ENCODE measurements at regions not wholly inside any gene's neighbourhood (a gene's known extent, or its start where the extent isn't known, plus 50 kb on each side); places are given as distances from the start of the nearest gene placed in this dataset.
A peak's percentile ranks its signal among the peaks of the same experiment; 100 is the strongest.

- Histone ChIP-seq H3K79me2 (ENCODE audit: insufficient read depth, low read length) (no peaks in the 10 kb centered on the region), H3K27me3 (ENCODE audit: insufficient read depth, low read length, poor library complexity, severe bottlenecking) (no peaks in the 10 kb centered on the region), H3K9me2 (replicated peaks; ENCODE audit: low read depth, low read length) (no peaks in the 10 kb centered on the region), H3K9ac (ENCODE audit: low read depth, low read length, poor library complexity, severe bottlenecking) (no peak overlapping the region), H3K4me1 (ENCODE audit: insufficient read depth, low read length, poor library complexity, severe bottlenecking) (peaks cover 29% of the 10 kb centered on the region), H3F3A (ENCODE audit: low read depth) (no peaks in the 10 kb centered on the region), H4K20me1 (ENCODE audit: insufficient read depth, low read length, poor library complexity, severe bottlenecking) (no peaks in the 10 kb centered on the region), H3K9me3 (ENCODE audit: insufficient read depth, low read depth, low read length) (0 out of 2 replicates have a peak, but pooled peaks cover 5% of the 10 kb centered on the region), H3K4me3 (ENCODE audit: low read length, poor library complexity, severe bottlenecking) (no peak overlapping the region), H3K36me3 (ENCODE audit: insufficient read depth, low read length) (no peaks in the 10 kb centered on the region), H2AFZ (ENCODE audit: low read length) (peak overlapping the region; percentile 26; the same call in 1 of the 2 replicates), H3K4me2 (ENCODE audit: low read depth, low read length, poor library complexity, severe bottlenecking) (no peak overlapping the region)
- no peak for TF ChIP-seq EZH2phosphoT487 (IDR thresholded peaks at IDR 0.05; ENCODE audit: borderline replicate concordance)
- no peak for TF ChIP-seq CTCF (conservative IDR thresholded peaks at IDR 0.05; ENCODE audit: low read length)
Measured at GRCh38 chr13:65461590-65461989, 1768.5 kb downstream of the PCDH9 start.

GRCh38 chr13:65460136-65460535 lies 1770.0 kb downstream of the PCDH9 start:
- no peak for TF ChIP-seq CTCF (conservative IDR thresholded peaks at IDR 0.05; ENCODE audit: low read length)
- no peak for TF ChIP-seq EZH2phosphoT487 (IDR thresholded peaks at IDR 0.05; ENCODE audit: borderline replicate concordance)
- Histone ChIP-seq H3K9me2 (replicated peaks; ENCODE audit: low read depth, low read length) (no peaks in the 10 kb centered on the region), H3K36me3 (ENCODE audit: insufficient read depth, low read length) (no peaks in the 10 kb centered on the region), H3K9ac (ENCODE audit: low read depth, low read length, poor library complexity, severe bottlenecking) (no peak overlapping the region), H3K9me3 (ENCODE audit: insufficient read depth, low read depth, low read length) (0 out of 2 replicates have a peak, but pooled peaks cover 2% of the 10 kb centered on the region), H3K4me3 (ENCODE audit: low read length, poor library complexity, severe bottlenecking) (no peak overlapping the region), H3K4me1 (ENCODE audit: insufficient read depth, low read length, poor library complexity, severe bottlenecking) (peaks cover 37% of the 10 kb centered on the region), H3K27me3 (ENCODE audit: insufficient read depth, low read length, poor library complexity, severe bottlenecking) (no peaks in the 10 kb centered on the region), H3K79me2 (ENCODE audit: insufficient read depth, low read length) (no peaks in the 10 kb centered on the region), H2AFZ (ENCODE audit: low read length) (no peak overlapping the region), H3K4me2 (ENCODE audit: low read depth, low read length, poor library complexity, severe bottlenecking) (no peak overlapping the region), H3F3A (ENCODE audit: low read depth) (no peaks in the 10 kb centered on the region), H4K20me1 (ENCODE audit: insufficient read depth, low read length, poor library complexity, severe bottlenecking) (no peaks in the 10 kb centered on the region)

DNA sequence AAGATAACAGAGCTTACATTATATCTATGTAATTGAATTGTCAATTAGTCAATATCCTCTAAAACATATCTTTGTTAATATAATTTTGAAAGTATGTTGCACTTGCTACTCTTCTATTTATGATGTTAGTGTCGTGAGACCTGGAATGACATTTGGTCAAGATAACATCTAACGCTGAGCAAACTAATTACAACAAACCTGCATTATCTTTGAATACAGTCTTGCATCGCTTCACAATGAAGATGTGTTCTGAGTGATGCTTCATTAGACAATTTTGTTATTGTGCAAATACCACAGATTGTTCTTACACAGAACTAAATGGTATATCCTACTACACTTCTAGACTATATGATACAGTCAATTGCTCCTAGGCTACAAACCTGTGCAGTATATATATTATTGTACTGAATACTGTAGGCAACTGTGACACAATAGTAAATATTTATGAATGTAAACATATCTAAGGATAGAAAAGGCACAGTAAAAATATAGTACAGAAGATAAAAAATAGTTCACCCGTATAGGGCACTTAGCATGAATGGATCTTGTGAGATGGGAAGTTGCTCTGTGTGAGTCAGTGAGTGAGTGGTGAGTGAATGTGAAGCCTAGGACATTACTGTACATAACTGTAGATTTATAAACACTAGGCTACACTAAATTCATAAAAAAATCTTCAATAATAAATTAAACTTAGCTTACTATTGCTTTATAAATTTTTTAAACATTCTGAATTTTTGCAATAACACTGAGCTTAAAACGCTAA lies 1773.8 kb downstream of the PCDH9 start:
- Histone ChIP-seq H3F3A (ENCODE audit: low read depth) (no peaks in the 10 kb centered on the region), H3K4me2 (ENCODE audit: low read depth, low read length, poor library complexity, severe bottlenecking) (no peak overlapping the region), H3K27me3 (ENCODE audit: insufficient read depth, low read length, poor library complexity, severe bottlenecking) (no peaks in the 10 kb centered on the region), H3K9me3 (ENCODE audit: insufficient read depth, low read depth, low read length) (no peaks in the 10 kb centered on the region), H4K20me1 (ENCODE audit: insufficient read depth, low read length, poor library complexity, severe bottlenecking) (no peaks in the 10 kb centered on the region), H3K9ac (ENCODE audit: low read depth, low read length, poor library complexity, severe bottlenecking) (no peak overlapping the region), H3K36me3 (ENCODE audit: insufficient read depth, low read length) (no peaks in the 10 kb centered on the region), H3K9me2 (replicated peaks; ENCODE audit: low read depth, low read length) (no peaks in the 10 kb centered on the region), H3K79me2 (ENCODE audit: insufficient read depth, low read length) (no peaks in the 10 kb centered on the region), H2AFZ (ENCODE audit: low read length) (no peak overlapping the region), H3K4me3 (ENCODE audit: low read length, poor library complexity, severe bottlenecking) (no peak overlapping the region), H3K4me1 (ENCODE audit: insufficient read depth, low read length, poor library complexity, severe bottlenecking) (peaks cover 28% of the 10 kb centered on the region)
- TF ChIP-seq EZH2phosphoT487 (IDR thresholded peaks at IDR 0.05; ENCODE audit: borderline replicate concordance): no peak
- TF ChIP-seq CTCF (conservative IDR thresholded peaks at IDR 0.05; ENCODE audit: low read length): no peak

All from Loucy (cell line).